ENCODE measurements at regions not wholly inside any gene's neighbourhood (a gene's known extent, or its start where the extent isn't known, plus 50 kb on each side); places are given as distances from the start of the nearest gene placed in this dataset.
A peak's percentile ranks its signal among the peaks of the same experiment; 100 is the strongest.

- H3K4me3 ChIP-seq = no peak overlapping the region
- no peaks in the 10 kb centered on the region for H3K36me3 ChIP-seq
- peaks cover 6 to 54% (median 28%) of the 10 kb centered on the region in 3 donors for H3K4me1 ChIP-seq
- WGBS, 2 donors (ENCODE audit: low coverage in 1 of 2) = 74% methylated on average over 7 to 12 of the region's 14 CpGs
- no peaks in the 10 kb centered on the region for H3K9me3 ChIP-seq
- peak overlapping the region in 3 of 4 donors; percentile 78 to 88 (median 85) for H3K27ac ChIP-seq
- no peak for TF ChIP-seq POLR2A (IDR thresholded peaks at IDR 0.05)
- TF ChIP-seq POLR2AphosphoS5 (IDR thresholded peaks at IDR 0.05) = no peak
- TF ChIP-seq EP300 (IDR thresholded peaks at IDR 0.05) = no peak
- TF ChIP-seq CTCF (IDR thresholded peaks at IDR 0.05) = no peak
- no peaks in the 10 kb centered on the region for H3K27me3 ChIP-seq
- ATAC-seq = no peak
These were observed 89.9 kb upstream of the MEF2A start for GRCh38 chr15:99475754-99476412.

- TF ChIP-seq EP300 (IDR thresholded peaks at IDR 0.05) = no peak
- TF ChIP-seq POLR2A (IDR thresholded peaks at IDR 0.05) = no peak
- peak in 1 of 4 experiments; percentile 5 for TF ChIP-seq CTCF (IDR thresholded peaks at IDR 0.05)
- TF ChIP-seq POLR2AphosphoS5 (IDR thresholded peaks at IDR 0.05) = peak; percentile 96
- Histone ChIP-seq H3K4me1 (peaks cover 6 to 54% (median 28%) of the 10 kb centered on the region in 3 donors), H3K4me3 (no peak overlapping the region), H3K27ac (peak overlapping the region; percentile 36 to 88 (median 82)), H3K36me3 (no peaks in the 10 kb centered on the region), H3K9me3 (no peaks in the 10 kb centered on the region), H3K27me3 (no peaks in the 10 kb centered on the region)
- WGBS, 2 donors (ENCODE audit: low coverage in 1 of 2) = 24 to 50% methylated on average over 2 to 3 of the region's 26 CpGs
- ATAC-seq = peak; percentile 93
These were observed 89.2 kb upstream of the MEF2A start for GRCh38 chr15:99476413-99477222.

GRCh38 chr15:99477791-99478471 is 87.9 kb upstream of the MEF2A start:
- Histone ChIP-seq H3K36me3 (no peaks in the 10 kb centered on the region), H3K4me1 (peaks cover 6 to 51% (median 28%) of the 10 kb centered on the region in 3 donors), H3K9me3 (no peaks in the 10 kb centered on the region), H3K27me3 (no peaks in the 10 kb centered on the region), H3K27ac (peak overlapping the region in 3 of 4 donors; percentile 78 to 88 (median 85)), H3K4me3 (no peak overlapping the region)
- 88% methylated on average over 6 of the region's 12 CpGs; no CpG with 5 or more reads in 1 of the 2 donors for WGBS, 2 donors (ENCODE audit: low coverage in 1 of 2)
- no peak for ATAC-seq
- TF ChIP-seq POLR2AphosphoS5 (IDR thresholded peaks at IDR 0.05) (no peak), EP300 (IDR thresholded peaks at IDR 0.05) (no peak), CTCF (IDR thresholded peaks at IDR 0.05) (no peak), POLR2A (IDR thresholded peaks at IDR 0.05) (no peak)

GRCh38 chr15:99478977-99479376 is 86.8 kb upstream of the MEF2A start:
- Histone ChIP-seq H3K36me3 (no peaks in the 10 kb centered on the region), H3K4me3 (no peak overlapping the region), H3K27me3 (no peaks in the 10 kb centered on the region), H3K4me1 (peaks cover 6 to 43% (median 28%) of the 10 kb centered on the region in 3 donors), H3K9me3 (no peaks in the 10 kb centered on the region), H3K27ac (no peak overlapping the region)
- WGBS, 2 donors (ENCODE audit: low coverage in 1 of 2) = 88 to 89% methylated on average over 2 of the region's 2 CpGs
- TF ChIP-seq EP300 (IDR thresholded peaks at IDR 0.05) (no peak), CTCF (IDR thresholded peaks at IDR 0.05) (no peak), POLR2A (IDR thresholded peaks at IDR 0.05) (no peak), POLR2AphosphoS5 (IDR thresholded peaks at IDR 0.05) (no peak)
- no peak for ATAC-seq

Data from gastroesophageal sphincter (tissue), 4 donors.